ENCODE measurements at regions not wholly inside any gene's neighbourhood (a gene's known extent, or its start where the extent isn't known, plus 50 kb on each side); places are given as distances from the start of the nearest gene placed in this dataset.

GRCh38 chr13:21949818-21950429 lies 279.1 kb downstream of the FGF9 start (continued):
- peak; percentile 77 for TF ChIP-seq ZNF362 (tag by site-specific recombination; IDR thresholded peaks at IDR 0.05)
- TF ChIP-seq ZSCAN30 (tag by site-specific recombination; IDR thresholded peaks at IDR 0.05): no peak
- TF ChIP-seq PRDM6 (tag by site-specific recombination; IDR thresholded peaks at IDR 0.05): peak; percentile 90
- peak; percentile 25; the same call in 1 of the 2 replicates for TF ChIP-seq ZNF76 (tag by site-specific recombination; IDR thresholded peaks at IDR 0.05; ENCODE audit: borderline replicate concordance, low read depth)
- no peak for TF ChIP-seq ZNF785 (tag by site-specific recombination; IDR thresholded peaks at IDR 0.05)
- peak; percentile 58 for TF ChIP-seq ZSCAN4 (tag by site-specific recombination; IDR thresholded peaks at IDR 0.05)
- TF ChIP-seq ZNF843 (tag by site-specific recombination; IDR thresholded peaks at IDR 0.05): peak; percentile 100
- peak; percentile 58 for TF ChIP-seq ZBTB17 (tag by site-specific recombination; IDR thresholded peaks at IDR 0.05)
- TF ChIP-seq GLI2 (tag by site-specific recombination; IDR thresholded peaks at IDR 0.05; ENCODE audit: borderline replicate concordance, low read depth): peak; percentile 98
- TF ChIP-seq ZNF555 (tag by site-specific recombination; conservative IDR thresholded peaks at IDR 0.05): no peak
- no peak for TF ChIP-seq GLI4 (tag by site-specific recombination; IDR thresholded peaks at IDR 0.05)
- peak; percentile 83; the same call in 1 of the 2 replicates for TF ChIP-seq SALL2 (tag by site-specific recombination; IDR thresholded peaks at IDR 0.05; ENCODE audit: borderline replicate concordance)
- no peak for TF ChIP-seq ZNF184 (tag by site-specific recombination; IDR thresholded peaks at IDR 0.05)
- 0 out of 2 replicates have a peak, but pooled peaks have one; percentile 48 for TF ChIP-seq ZNF596 (tag by site-specific recombination; IDR thresholded peaks at IDR 0.05)
- TF ChIP-seq ZNF221 (tag by site-specific recombination; IDR thresholded peaks at IDR 0.05; ENCODE audit: borderline replicate concordance): no peak
- no peak for TF ChIP-seq RBAK (tag by site-specific recombination; IDR thresholded peaks at IDR 0.05)
- TF ChIP-seq ZFP41 (tag by site-specific recombination; IDR thresholded peaks at IDR 0.05; ENCODE audit: borderline replicate concordance): no peak
- TF ChIP-seq IKZF3 (tag by site-specific recombination; IDR thresholded peaks at IDR 0.05): peak; percentile 99
- peak; percentile 48; the same call in 1 of the 2 replicates for TF ChIP-seq YY1 (tag by site-specific recombination; IDR thresholded peaks at IDR 0.05)
- TF ChIP-seq ZNF707 (tag by site-specific recombination; IDR thresholded peaks at IDR 0.05): no peak
- peak; percentile 76 for TF ChIP-seq ZNF391 (tag by site-specific recombination; IDR thresholded peaks at IDR 0.05; ENCODE audit: borderline replicate concordance, low read depth)
- TF ChIP-seq ZNF521 (tag by site-specific recombination; IDR thresholded peaks at IDR 0.05): no peak
- no peak for TF ChIP-seq ZBTB48 (tag by site-specific recombination; IDR thresholded peaks at IDR 0.05)
- TF ChIP-seq ZNF549 (tag by site-specific recombination; IDR thresholded peaks at IDR 0.05): no peak
- no peak for TF ChIP-seq ZNF157 (tag by site-specific recombination; IDR thresholded peaks at IDR 0.05)
- peak; percentile 87 for TF ChIP-seq ZNF350 (tag by site-specific recombination; IDR thresholded peaks at IDR 0.05)
- TF ChIP-seq ZNF449 (tag by site-specific recombination; IDR thresholded peaks at IDR 0.05): peak; percentile 68
- peak; percentile 38; the same call in 1 of the 2 replicates for TF ChIP-seq ZNF623 (tag by site-specific recombination; IDR thresholded peaks at IDR 0.05)
- TF ChIP-seq PATZ1 (tag by site-specific recombination; IDR thresholded peaks at IDR 0.05): no peak
- peak; percentile 98 for TF ChIP-seq ZNF19 (tag by site-specific recombination; IDR thresholded peaks at IDR 0.05; ENCODE audit: low read depth)
- no peak for TF ChIP-seq ZNF529 (tag by site-specific recombination; IDR thresholded peaks at IDR 0.05; ENCODE audit: insufficient replicate concordance)
- TF ChIP-seq ZNF548 (tag by site-specific recombination; IDR thresholded peaks at IDR 0.05): no peak
